ENCODE measurements at regions not wholly inside any gene's neighbourhood (a gene's known extent, or its start where the extent isn't known, plus 50 kb on each side); places are given as distances from the start of the nearest gene placed in this dataset.

DNA sequence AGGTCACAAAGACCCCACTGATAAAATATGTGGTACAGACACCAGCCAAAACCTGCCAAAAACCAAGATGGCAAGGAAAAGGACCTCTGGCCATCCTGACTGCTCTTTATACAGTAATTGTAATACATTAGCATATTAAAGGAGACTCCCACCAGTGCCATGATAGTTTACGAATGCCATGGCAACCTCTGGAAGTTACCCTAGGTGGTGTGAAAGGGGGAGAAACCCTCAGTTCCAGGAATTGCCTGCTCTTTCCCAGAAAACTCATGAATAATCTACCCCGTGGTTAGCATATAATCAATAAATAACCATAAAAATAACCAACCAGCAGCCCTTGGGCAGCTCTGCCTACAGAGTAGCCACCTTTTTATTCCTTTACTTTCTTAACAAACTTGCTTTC is 129.8 kb upstream of the EPB41L3 start:
- TF ChIP-seq, protein P1, sequence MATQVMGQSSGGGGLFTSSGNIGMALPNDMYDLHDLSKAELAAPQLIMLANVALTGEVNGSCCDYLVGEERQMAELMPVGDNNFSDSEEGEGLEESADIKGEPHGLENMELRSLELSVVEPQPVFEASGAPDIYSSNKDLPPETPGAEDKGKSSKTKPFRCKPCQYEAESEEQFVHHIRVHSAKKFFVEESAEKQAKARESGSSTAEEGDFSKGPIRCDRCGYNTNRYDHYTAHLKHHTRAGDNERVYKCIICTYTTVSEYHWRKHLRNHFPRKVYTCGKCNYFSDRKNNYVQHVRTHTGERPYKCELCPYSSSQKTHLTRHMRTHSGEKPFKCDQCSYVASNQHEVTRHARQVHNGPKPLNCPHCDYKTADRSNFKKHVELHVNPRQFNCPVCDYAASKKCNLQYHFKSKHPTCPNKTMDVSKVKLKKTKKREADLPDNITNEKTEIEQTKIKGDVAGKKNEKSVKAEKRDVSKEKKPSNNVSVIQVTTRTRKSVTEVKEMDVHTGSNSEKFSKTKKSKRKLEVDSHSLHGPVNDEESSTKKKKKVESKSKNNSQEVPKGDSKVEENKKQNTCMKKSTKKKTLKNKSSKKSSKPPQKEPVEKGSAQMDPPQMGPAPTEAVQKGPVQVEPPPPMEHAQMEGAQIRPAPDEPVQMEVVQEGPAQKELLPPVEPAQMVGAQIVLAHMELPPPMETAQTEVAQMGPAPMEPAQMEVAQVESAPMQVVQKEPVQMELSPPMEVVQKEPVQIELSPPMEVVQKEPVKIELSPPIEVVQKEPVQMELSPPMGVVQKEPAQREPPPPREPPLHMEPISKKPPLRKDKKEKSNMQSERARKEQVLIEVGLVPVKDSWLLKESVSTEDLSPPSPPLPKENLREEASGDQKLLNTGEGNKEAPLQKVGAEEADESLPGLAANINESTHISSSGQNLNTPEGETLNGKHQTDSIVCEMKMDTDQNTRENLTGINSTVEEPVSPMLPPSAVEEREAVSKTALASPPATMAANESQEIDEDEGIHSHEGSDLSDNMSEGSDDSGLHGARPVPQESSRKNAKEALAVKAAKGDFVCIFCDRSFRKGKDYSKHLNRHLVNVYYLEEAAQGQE (IDR thresholded peaks at IDR 0.05; ENCODE audit: insufficient read depth in 1 of 2, low read depth in 2 of 2, low read length in 1 of 2), result no peak
- TF ChIP-seq POLR2AphosphoS5 (IDR thresholded peaks at IDR 0.05; ENCODE audit: low read depth, low read length), result no peak

Data from Panc1 (cell line).